ENCODE measurements at regions not wholly inside any gene's neighbourhood (a gene's known extent, or its start where the extent isn't known, plus 50 kb on each side); places are given as distances from the start of the nearest gene placed in this dataset.

- TF ChIP-seq CEBPB (IDR thresholded peaks at IDR 0.05; ENCODE audit: low read depth, low read length): no peak
- TF ChIP-seq POLR2A (IDR thresholded peaks at IDR 0.05; ENCODE audit: low read depth, low read length): no peak
- no peak for TF ChIP-seq CTCF (conservative IDR thresholded peaks at IDR 0.05; ENCODE audit: low read depth, low read length)
- no peak for TF ChIP-seq BHLHE40 (IDR thresholded peaks at IDR 0.05; ENCODE audit: low read depth, low read length)
- no peak for TF ChIP-seq MXI1 (IDR thresholded peaks at IDR 0.05; ENCODE audit: borderline replicate concordance, low read depth, low read length)
- no peak for TF ChIP-seq RCOR1 (IDR thresholded peaks at IDR 0.05; ENCODE audit: insufficient replicate concordance, low read length)
- TF ChIP-seq CHD1 (IDR thresholded peaks at IDR 0.05; ENCODE audit: low read depth, low read length): no peak
These were observed 87.0 kb upstream of the RSPO3 start for GRCh38 chr6:127031511-127031910.
